Fibroblast of mammary gland (primary cell): ENCODE measurements at regions not wholly inside any gene's neighbourhood (a gene's known extent, or its start where the extent isn't known, plus 50 kb on each side); places are given as distances from the start of the nearest gene placed in this dataset.

Experiments used
- DNase-seq: peaks from one replicate; pipeline ENCODE4 v3.0.0-alpha.2; 2010; ENCODE audit warnings: low read depth
- H3K4me3 ChIP-seq: 2 replicates; pipeline ENCODE4 v1.5.1; 2011; ENCODE audit warnings: low read depth, mild to moderate bottlenecking, low read length, moderate library complexity; ENCODE audit not compliant: control insufficient read depth
- CTCF ChIP-seq: conservative IDR thresholded peaks from 2 replicates; pipeline ENCODE4 v1.5.1; 2011; ENCODE audit warnings: low read depth, low read length, inconsistent platforms; ENCODE audit not compliant: control insufficient read depth, insufficient read depth

DNA sequence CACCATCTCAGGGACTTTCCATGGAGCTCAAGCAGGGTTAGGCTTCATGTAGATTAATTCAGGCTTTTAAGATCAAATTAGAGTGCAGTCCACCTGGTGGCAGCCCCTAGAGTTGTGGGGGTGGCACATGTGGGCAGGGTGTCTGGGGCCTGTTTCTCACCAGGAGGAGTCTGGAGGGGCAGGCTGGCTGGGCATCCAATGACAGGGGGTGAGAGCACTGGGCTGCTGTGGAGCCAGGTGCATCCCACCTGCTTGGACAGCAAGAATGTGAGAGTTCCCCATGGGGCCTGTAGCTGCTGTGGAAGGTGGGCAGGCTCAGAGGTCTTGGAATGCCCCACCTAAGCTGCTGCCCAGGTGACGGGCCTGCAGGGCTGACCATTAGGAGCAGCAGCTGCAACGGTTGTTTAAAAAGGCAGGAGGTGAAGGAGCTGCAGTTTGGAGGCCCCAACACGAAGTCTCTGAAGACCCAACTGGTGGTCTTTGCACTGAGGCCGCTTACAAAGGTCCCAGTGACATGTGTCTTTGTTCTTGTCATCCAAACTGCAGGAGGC is 686.3 kb upstream of the HS6ST1 start:
- H3K4me3 ChIP-seq = no peak overlapping the region
- no peak for DNase-seq
- no peak for TF ChIP-seq CTCF

DNA sequence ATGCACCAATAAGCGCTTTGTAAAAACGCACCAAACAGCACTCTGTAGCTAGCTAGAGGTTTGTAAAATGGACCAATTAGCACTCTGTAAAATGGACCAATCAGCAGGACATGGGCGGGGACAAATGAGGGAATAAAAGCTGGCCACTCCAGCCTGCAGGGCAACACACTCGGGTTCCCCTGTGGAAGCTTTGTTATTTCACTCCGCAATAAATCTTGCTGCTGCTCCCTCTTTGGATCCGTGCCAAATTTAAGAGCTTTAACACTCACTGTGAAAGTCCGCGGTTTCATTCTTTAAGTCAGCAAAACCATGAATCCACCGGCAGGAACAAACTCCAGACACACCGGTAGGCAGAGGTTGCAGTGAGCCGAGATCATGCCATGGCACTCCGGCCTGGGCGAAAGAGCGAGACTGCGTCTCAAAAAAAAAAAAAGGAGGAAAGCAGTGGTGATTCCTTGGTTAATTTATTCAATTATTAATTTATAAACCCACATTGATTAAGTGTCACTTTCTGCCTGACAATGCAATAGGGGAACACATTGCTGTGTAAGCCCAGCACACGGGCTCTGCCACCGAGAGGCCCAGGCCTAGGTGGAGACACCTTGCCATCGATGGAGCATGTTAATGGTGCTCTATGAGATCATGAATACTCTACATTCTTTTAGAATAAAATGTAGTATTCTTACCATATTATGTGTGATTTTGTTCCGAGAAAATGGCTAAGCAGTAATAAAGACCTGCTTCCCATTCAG is 687.6 kb upstream of the HS6ST1 start:
- no peak overlapping the region for H3K4me3 ChIP-seq
- DNase-seq = no peak
- no peak for TF ChIP-seq CTCF

DNA sequence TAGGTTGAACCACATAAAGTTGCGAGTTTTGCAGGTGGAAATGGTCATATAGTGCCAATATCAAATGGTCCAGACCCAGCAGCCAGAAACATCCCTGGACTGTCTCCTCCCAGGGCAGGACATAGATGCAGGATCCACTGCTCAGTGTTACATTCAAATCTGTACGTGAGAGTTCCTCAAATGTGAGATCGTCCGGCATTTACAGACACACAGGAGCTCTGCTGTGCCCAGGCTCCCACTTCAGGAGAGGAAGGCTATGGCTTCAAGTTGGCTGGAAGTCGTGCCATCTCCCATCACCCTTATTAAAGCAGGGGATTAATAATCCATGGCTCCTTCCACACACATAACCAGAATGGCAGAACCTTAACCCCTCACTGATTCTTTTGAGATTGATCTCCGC is 688.2 kb upstream of the HS6ST1 start:
- DNase-seq = no peak
- H3K4me3 ChIP-seq = no peak overlapping the region
- no peak for TF ChIP-seq CTCF

DNA sequence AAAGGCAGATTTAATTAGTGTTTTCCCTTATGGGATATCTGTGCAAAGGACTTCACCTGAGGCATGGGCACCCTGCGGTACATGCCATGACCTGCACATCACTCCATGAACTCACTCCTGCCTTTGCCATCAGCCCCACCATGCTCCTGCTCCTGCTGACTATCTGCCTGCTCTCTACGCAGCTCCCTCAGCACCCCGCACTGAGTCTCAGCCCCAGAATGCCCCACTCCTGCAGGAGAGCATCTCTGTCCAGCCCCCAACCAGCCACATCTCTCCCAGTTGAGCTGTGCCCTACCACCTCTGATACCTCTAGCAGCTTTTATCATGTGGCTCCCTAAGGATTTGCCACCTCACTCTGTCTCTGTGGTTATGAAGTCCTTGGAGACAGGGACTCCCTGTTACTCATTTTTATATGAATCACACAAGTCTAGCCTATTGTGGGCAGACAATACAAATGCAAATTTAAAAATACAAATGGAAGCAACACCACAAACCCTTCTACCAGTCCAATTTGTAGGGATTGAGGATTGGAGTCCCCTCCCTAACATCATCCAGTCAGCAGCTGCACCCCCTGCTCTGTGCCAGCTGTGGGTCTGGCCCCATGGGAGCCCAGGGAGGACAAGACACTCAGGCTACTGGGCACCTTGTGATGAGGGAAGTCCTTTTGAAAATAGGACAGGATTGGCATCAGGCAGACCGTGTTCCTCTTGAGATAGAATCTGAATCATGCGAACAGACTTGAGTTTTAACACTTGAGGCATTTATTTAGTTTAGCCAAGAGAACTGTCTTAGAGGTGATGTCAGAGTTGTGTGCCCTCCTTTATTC is 689.6 kb upstream of the HS6ST1 start:
- DNase-seq = no peak

GRCh38 chr2:129008881-129009554 is 690.4 kb upstream of the HS6ST1 start:
- DNase-seq = no peak
- no peak for TF ChIP-seq CTCF
- no peak overlapping the region for H3K4me3 ChIP-seq

More for the DNA sequence above, 689.6 kb upstream of the HS6ST1 start:
- no peak for TF ChIP-seq CTCF
- H3K4me3 ChIP-seq = no peak overlapping the region

DNA sequence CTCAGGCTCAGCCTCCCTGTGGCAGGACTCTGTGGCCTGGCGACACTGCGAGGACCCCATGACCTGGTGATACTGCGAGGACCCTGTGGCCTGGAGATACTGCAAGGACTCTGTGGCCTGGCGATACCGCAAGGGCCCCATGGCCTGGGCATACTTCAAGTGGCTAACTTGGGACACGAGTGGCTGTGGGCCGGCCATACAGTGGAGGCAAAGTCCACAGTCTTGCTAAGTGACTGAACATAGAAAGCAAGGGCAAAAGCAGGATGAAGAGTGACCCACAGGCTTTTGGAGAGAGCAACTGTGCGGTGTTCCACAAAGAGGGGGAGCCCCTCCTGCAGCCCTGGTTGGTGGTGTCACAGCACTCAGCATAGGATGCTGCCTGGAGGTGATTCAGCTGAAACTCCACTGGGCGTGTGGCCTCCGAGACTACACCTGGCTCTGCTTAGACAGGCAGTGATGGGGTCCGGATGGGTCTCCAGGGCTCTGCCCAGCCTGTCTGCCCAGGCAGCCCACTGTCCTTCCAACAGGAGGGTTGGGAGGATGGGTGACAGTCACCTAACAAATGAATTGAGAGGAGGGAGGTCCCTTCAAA is 691.0 kb upstream of the HS6ST1 start:
- no peak overlapping the region for H3K4me3 ChIP-seq
- no peak for DNase-seq
- no peak for TF ChIP-seq CTCF
